Ovary (tissue), 7 donors: ENCODE measurements at regions not wholly inside any gene's neighbourhood (a gene's known extent, or its start where the extent isn't known, plus 50 kb on each side); places are given as distances from the start of the nearest gene placed in this dataset.

Source experiments
- DNase-seq, 5 donors: peaks; one replicate each; pipeline ENCODE4 v3.0.0-alpha.2; 2019 to 2020
- H3K27ac ChIP-seq, 2 donors: fragments of 200-600 bp; one replicate each; pipeline versions ENCODE4 v1.5.1 to v1.8.0; 2019 to 2022
- H3K27me3 ChIP-seq: fragments of 200-600 bp; one replicate; pipeline ENCODE4 v1.8.0; 2022
- H3K36me3 ChIP-seq: fragments of 200-600 bp; sonication (generic); one replicate; pipeline ENCODE4 v1.5.1; 2019
- H3K4me1 ChIP-seq: one replicate; pipeline ENCODE4 v1.8.1; 2013; ENCODE audit warnings: mild to moderate bottlenecking, moderate library complexity; ENCODE audit not compliant: insufficient read depth
- H3K4me3 ChIP-seq: fragments of 200-600 bp; sonication (generic); one replicate; pipeline ENCODE4 v1.5.1; 2017
- H3K9me3 ChIP-seq, 2 donors: fragments of 200-600 bp in 1 of 2; sonication (generic) in 1 of 2; one replicate each; pipeline versions ENCODE4 v1.5.1 to v1.8.1; 2013 to 2019; ENCODE audit warnings: mild to moderate bottlenecking in 1 of 2, moderate library complexity in 1 of 2
- EP300 ChIP-seq: sonication (generic); formaldehyde crosslinking; IDR thresholded peaks from one replicate; pipeline ENCODE4 v1.6.1; 2017; ENCODE audit warnings: antibody characterized with exemption
- POLR2A ChIP-seq: fragments of 450-650 bp; IDR thresholded peaks from one replicate; pipeline ENCODE4 v1.6.1; 2017; ENCODE audit warnings: antibody characterized with exemption, mild to moderate bottlenecking, moderate library complexity
- WGBS, 3 donors: extraction: QIAGEN DNeasy Blood & Tissue Kit in 1 of 3; methylation state at CpG; one replicate each; pipeline versions ENCODE4 v1.1.5 to v1.1.7; 2013 to 2017; 5-methylcytosine and 5-hydroxymethylcytosine counted together
- intact Hi-C, 4 donors: fragments of 100-400 bp; cut with DNase I; formaldehyde crosslinking; loops; one replicate each; pipeline versions ENCODE4 v1.11.0 to v1.15.1; 2022 to 2023
- TF ChIP-seq, protein P1 (sequence below), 3 donors: fragments of 450-650 bp in 2 of 3; fragments of 200-600 bp in 1 of 3; IDR thresholded peaks; one replicate each; pipeline versions ENCODE4 v1.5.1 to v1.8.0; 2016 to 2022; ENCODE audit warnings: antibody characterized with exemption in 3 of 3, mild to moderate bottlenecking in 1 of 3
- donor health status: DM: no; HTN: no; CAD: no; lungs with moderate emphysema.
- donor health status: DM: no; HTN: no; CAD: no.
- donor health status: Bipolar disorder and iron deficiency.
- donor health status: DM: no; HTN: no; CAD: no.
- donor health status: DM: yes; HTN: yes; CAD: no.

DNA sequence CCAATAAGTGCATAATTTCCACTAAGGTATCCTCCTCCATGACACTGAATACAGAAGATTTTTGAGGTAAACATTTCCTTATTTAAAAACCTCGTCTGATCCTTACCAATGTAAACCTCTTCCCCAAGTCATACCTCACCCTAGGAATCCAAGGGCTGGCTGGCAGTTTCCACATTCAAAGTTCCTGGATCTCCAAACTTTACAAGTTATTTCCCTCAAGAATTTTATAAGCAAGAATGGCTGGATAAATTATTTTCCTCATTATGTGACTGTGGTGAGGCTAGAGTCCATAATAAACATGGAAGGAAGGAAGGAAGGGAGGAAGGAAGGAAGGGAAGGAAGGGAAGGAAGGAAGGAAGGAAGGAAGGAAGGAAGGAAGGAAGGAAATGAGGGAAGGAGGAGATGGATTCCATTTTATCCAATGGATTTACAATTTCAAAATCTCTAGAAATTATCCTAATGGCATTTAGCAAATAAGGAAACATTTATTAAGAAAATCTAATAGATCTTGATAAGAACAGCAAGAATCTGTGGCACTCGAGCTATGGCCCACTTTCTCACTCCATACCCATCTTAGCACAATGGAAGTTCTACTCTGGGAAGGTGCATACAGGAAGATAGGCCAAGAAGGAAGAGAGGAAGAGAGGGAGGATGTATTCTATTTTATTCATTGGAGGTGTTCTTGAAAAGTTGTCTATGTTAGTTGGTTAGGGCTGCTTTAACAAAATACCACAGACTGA, 477.8 kb upstream of the TMPO start:
- no peak overlapping the region for H3K4me3 ChIP-seq
- no peak overlapping the region for H3K27ac ChIP-seq
- H3K36me3 ChIP-seq: no peaks in the 10 kb centered on the region

DNA sequence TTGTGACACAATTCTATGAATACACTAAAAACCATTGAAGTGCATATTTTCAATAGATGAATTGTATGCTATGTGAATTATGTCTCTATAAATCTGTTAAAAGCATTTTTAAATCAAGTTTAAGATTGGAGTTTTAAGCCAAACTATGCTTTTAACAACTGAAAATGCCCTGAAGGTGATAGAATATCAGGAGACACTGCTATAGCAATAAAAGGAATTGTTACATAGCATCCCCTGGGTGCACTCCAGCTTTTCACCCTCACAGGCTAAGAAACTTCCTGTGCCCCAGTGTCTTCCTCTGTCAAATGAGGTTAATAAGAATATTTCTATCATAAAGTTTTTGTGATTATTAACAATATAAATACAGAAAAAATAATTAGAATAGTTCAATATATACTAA, 472.7 kb upstream of the TMPO start:
- intact Hi-C loops: no loop called here
- no peaks in the 10 kb centered on the region for H3K27me3 ChIP-seq

More for the DNA sequence above, 477.8 kb upstream of the TMPO start:
- Histone ChIP-seq H3K9me3 (no peaks in the 10 kb centered on the region), H3K4me1 (no peaks in the 10 kb centered on the region), H3K27me3 (no peaks in the 10 kb centered on the region)
- 39 to 58% (median 57%) methylated on average over 2 of the region's 2 CpGs for WGBS, 3 donors
- TF ChIP-seq POLR2A: no peak
- intact Hi-C loops: no loop called here
- no peak for DNase-seq

DNA sequence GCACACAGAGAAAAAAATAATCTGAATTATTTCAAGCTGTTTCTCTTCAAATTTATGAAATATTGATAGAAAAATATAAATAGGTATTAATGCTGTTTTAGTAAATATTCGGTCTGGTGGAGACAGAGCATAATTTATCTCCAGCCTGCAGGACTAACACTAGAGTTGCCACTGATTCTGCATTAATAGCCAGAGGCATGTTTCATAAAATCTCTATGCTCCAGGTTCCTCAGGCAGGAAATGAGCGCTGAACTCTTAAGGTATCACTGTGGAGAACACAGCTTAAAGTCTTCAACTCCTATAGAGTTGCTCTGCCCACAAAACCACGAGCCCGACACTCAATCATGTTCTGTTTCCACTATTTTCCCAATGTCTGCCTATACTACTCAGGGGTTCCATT, 470.0 kb upstream of the TMPO start:
- Histone ChIP-seq H3K27me3 (no peaks in the 10 kb centered on the region), H3K4me3 (no peak overlapping the region), H3K4me1 (no peaks in the 10 kb centered on the region), H3K27ac (no peak overlapping the region), H3K9me3 (no peaks in the 10 kb centered on the region), H3K36me3 (no peaks in the 10 kb centered on the region)
- intact Hi-C loops: no loop called here
- DNase-seq: no peak
- WGBS, 3 donors: 60 to 61% (median 61%) methylated on average over 4 of the region's 4 CpGs
- TF ChIP-seq EP300 (no peak), POLR2A (no peak)
- TF ChIP-seq, protein P1, sequence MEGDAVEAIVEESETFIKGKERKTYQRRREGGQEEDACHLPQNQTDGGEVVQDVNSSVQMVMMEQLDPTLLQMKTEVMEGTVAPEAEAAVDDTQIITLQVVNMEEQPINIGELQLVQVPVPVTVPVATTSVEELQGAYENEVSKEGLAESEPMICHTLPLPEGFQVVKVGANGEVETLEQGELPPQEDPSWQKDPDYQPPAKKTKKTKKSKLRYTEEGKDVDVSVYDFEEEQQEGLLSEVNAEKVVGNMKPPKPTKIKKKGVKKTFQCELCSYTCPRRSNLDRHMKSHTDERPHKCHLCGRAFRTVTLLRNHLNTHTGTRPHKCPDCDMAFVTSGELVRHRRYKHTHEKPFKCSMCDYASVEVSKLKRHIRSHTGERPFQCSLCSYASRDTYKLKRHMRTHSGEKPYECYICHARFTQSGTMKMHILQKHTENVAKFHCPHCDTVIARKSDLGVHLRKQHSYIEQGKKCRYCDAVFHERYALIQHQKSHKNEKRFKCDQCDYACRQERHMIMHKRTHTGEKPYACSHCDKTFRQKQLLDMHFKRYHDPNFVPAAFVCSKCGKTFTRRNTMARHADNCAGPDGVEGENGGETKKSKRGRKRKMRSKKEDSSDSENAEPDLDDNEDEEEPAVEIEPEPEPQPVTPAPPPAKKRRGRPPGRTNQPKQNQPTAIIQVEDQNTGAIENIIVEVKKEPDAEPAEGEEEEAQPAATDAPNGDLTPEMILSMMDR (IDR thresholded peaks at IDR 0.05): no peak

More for the DNA sequence above, 472.7 kb upstream of the TMPO start:
- DNase-seq: no peak
- no peaks in the 10 kb centered on the region for H3K36me3 ChIP-seq
- TF ChIP-seq, protein P1 (IDR thresholded peaks at IDR 0.05): no peak
- TF ChIP-seq EP300: no peak
- no peak for TF ChIP-seq POLR2A
- no peaks in the 10 kb centered on the region for H3K9me3 ChIP-seq
- H3K4me3 ChIP-seq: no peak overlapping the region
- H3K27ac ChIP-seq: no peak overlapping the region
- no peaks in the 10 kb centered on the region for H3K4me1 ChIP-seq

DNA sequence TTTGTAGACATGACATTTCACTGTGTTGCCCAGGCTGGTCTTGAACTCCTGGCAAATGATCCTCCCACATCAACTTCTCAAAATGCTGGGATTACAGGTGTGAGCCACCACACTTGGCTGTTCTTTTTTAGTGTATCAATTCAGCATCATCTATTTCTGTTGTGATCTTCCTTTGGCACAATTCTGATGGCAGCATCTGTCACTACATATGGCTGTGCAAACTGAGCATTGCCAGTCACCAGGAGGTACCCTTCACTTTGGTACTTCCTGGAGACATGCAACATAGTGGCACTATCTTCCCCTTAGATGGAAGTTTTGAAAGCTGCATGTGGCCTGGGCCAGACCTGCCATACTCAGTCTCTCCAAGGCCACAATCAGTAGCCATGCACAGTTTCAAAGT, 467.1 kb upstream of the TMPO start:
- Histone ChIP-seq H3K27me3 (no peaks in the 10 kb centered on the region), H3K4me1 (no peaks in the 10 kb centered on the region), H3K27ac (no peak overlapping the region), H3K4me3 (no peak overlapping the region), H3K36me3 (no peaks in the 10 kb centered on the region), H3K9me3 (no peaks in the 10 kb centered on the region)
- intact Hi-C loops: no loop called here
- TF ChIP-seq, protein P1 (IDR thresholded peaks at IDR 0.05): no peak
- DNase-seq: no peak

DNA sequence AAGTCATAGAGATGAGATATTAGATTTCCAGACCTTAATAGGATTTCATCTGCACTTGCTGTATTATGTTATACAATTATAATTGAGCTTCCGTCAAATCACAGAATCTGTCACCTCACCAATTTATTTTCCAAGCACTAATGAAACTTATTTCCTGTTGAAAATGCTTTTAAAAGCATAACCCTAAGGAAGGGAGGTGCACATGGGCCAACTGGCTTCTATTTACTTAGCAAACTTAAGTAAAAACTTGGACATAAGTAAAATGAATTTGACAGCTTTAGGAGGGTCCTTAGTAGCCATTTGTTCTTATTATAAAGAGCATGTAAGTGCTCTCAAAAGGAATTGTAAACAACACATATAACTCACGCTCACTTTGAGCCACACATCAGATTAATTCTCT, 462.2 kb upstream of the TMPO start:
- TF ChIP-seq, protein P1 (IDR thresholded peaks at IDR 0.05): no peak
- TF ChIP-seq EP300: no peak
- TF ChIP-seq POLR2A: no peak
- Histone ChIP-seq H3K27ac (no peak overlapping the region), H3K27me3 (no peaks in the 10 kb centered on the region), H3K4me1 (no peaks in the 10 kb centered on the region), H3K9me3 (no peaks in the 10 kb centered on the region), H3K4me3 (no peak overlapping the region), H3K36me3 (no peaks in the 10 kb centered on the region)
- intact Hi-C loops: no loop called here
- no peak for DNase-seq
- WGBS, 3 donors: 61 to 68% (median 62%) methylated on average over 2 of the region's 2 CpGs
